ENCODE measurements at regions not wholly inside any gene's neighbourhood (a gene's known extent, or its start where the extent isn't known, plus 50 kb on each side); places are given as distances from the start of the nearest gene placed in this dataset.

DNA sequence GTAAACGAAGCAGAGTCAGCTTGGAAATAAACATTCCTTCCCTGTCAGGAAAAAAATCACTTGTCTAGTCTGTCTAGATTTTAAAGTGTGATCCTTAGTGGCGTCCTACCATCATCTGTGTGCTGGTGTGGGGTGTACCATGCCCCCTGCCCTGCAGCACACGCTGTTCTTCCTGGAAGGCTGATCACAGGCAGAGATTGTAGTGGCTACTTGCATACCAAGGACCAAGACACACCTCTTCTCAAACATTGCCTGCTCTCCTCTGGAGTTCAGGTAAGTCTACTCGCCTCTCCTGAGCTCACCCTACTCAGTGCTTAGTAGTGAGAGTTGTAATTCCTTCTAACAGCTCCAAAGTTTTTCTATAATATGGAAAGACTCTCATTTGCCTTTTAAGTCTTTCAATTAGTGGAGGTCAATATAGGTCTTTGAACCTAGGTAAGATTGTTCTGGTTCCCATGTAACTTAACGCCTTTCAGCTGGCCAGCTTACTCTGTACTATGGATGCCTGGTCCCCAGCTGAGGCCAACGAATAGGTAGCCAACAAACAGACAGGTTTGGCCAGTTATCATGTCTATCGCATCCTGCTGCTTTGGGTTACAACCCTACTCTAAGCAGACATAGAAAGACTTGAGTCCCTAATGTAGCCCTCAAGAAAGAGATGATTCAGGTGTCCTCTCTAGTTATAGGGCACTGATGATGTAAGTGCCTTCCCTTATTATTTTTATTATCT lies 55.4 kb downstream of the XCL1 start:
- no peak overlapping the region for H3K27ac ChIP-seq (ENCODE audit: low read depth in 2 of 2, low read length in 2 of 2)
- no peaks in the 10 kb centered on the region for H3K9me3 ChIP-seq (ENCODE audit: control insufficient read depth in 2 of 2, low read length in 2 of 2)
- no peaks in the 10 kb centered on the region for H3K27me3 ChIP-seq (ENCODE audit: control insufficient read depth in 2 of 2, insufficient read depth in 2 of 2, low read length in 2 of 2)
- H3K9ac ChIP-seq (ENCODE audit: low read depth in 1 of 2, low read length in 2 of 2) = no peak overlapping the region
- H3K4me1 ChIP-seq (ENCODE audit: control insufficient read depth in 2 of 2, insufficient read depth in 2 of 2, low read length in 2 of 2) = peaks cover 0 to 4% of the 10 kb centered on the region in 2 donors
- no peaks in the 10 kb centered on the region for H3K36me3 ChIP-seq (ENCODE audit: control insufficient read depth in 2 of 2, insufficient read depth in 2 of 2, low read length in 2 of 2)
- no peak overlapping the region for H3K4me3 ChIP-seq (ENCODE audit: low read length in 2 of 2)

DNA sequence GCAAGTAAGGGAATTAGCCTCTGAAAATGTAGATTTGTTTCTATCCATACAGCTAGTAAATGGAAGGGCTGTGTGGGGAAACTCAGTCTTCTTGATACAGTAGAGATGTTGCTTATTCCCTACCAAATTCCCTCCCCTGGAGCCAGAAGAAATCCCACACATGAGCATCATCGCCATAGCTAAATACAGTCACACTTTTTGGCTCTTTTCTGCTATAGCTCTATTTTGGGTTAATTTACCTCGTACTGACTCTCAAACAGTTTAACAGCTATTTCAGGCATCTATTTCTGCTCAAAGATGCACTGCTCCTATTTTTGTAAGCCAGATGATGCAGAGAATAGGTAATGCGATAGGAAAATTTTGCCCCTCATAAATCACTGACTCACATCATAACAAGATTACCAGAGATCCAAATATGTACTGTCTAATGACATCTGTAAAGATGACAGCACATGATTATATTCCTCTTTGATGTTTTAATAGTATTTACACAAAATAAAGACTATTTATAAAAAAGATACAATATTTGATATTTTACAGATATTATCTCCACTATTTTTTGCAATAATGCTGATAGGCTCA lies 58.6 kb downstream of the XCL1 start:
- Histone ChIP-seq H3K27ac (ENCODE audit: low read depth in 2 of 2, low read length in 2 of 2) (no peak overlapping the region), H3K9me3 (ENCODE audit: control insufficient read depth in 2 of 2, low read length in 2 of 2) (no peaks in the 10 kb centered on the region), H3K9ac (ENCODE audit: low read depth in 1 of 2, low read length in 2 of 2) (no peak overlapping the region)

DNA sequence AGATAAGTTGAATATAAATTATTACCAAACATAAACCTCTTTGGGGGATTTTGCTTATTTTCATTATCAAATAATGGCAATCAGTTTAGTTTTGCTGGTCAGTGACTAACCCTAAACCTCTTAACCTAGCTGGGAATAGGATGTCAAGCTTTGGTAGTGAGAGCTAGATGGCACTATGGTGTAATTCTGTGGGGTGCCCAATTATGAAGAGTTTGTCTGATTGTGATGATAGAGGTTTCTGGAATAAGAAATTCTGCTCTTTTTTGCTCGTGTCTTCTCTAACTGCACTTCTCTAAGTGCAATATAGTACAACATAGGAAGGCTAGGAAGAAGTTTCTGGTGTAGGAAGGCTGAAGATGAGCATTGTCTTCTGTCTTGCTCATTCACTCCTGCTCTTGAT lies 59.8 kb downstream of the XCL1 start:
- Histone ChIP-seq H3K9me3 (ENCODE audit: control insufficient read depth in 2 of 2, low read length in 2 of 2) (no peaks in the 10 kb centered on the region), H3K36me3 (ENCODE audit: control insufficient read depth in 2 of 2, insufficient read depth in 2 of 2, low read length in 2 of 2) (no peaks in the 10 kb centered on the region), H3K4me1 (ENCODE audit: control insufficient read depth in 2 of 2, insufficient read depth in 2 of 2, low read length in 2 of 2) (peaks cover 0 to 4% of the 10 kb centered on the region in 2 donors), H3K4me3 (ENCODE audit: low read length in 2 of 2) (no peak overlapping the region), H3K27me3 (ENCODE audit: control insufficient read depth in 2 of 2, insufficient read depth in 2 of 2, low read length in 2 of 2) (no peaks in the 10 kb centered on the region), H3K27ac (ENCODE audit: low read depth in 2 of 2, low read length in 2 of 2) (no peak overlapping the region), H3K9ac (ENCODE audit: low read depth in 1 of 2, low read length in 2 of 2) (no peak overlapping the region)

More for the DNA sequence above, 58.6 kb downstream of the XCL1 start:
- Histone ChIP-seq H3K27me3 (ENCODE audit: control insufficient read depth in 2 of 2, insufficient read depth in 2 of 2, low read length in 2 of 2) (no peaks in the 10 kb centered on the region), H3K4me1 (ENCODE audit: control insufficient read depth in 2 of 2, insufficient read depth in 2 of 2, low read length in 2 of 2) (peaks cover 0 to 4% of the 10 kb centered on the region in 2 donors), H3K4me3 (ENCODE audit: low read length in 2 of 2) (no peak overlapping the region), H3K36me3 (ENCODE audit: control insufficient read depth in 2 of 2, insufficient read depth in 2 of 2, low read length in 2 of 2) (no peaks in the 10 kb centered on the region)

DNA sequence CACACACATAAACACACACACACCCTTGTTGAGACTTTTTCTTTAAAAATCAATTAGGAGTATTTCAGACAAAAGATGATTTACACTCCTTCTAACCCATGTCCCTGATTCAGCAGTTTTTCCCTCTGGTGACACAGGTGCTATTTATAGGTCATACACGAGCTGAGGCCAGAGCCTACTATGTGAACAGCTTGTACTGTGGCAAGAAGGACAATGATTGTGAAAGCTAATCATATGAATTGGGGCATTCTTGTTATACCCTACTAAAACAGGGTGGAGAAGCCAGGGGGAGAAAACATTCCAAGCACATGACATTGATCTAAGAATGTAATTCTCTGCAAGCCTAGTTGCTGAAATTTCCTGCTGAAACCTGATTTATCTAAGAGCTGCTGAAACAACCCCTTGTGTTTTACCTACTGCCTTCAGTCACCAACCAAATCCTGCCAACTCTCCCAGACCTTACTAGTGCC lies 60.3 kb downstream of the XCL1 start:
- no peak overlapping the region for H3K9ac ChIP-seq (ENCODE audit: low read depth in 1 of 2, low read length in 2 of 2)
- H3K36me3 ChIP-seq (ENCODE audit: control insufficient read depth in 2 of 2, insufficient read depth in 2 of 2, low read length in 2 of 2) = no peaks in the 10 kb centered on the region
- H3K27me3 ChIP-seq (ENCODE audit: control insufficient read depth in 2 of 2, insufficient read depth in 2 of 2, low read length in 2 of 2) = no peaks in the 10 kb centered on the region
- no peaks in the 10 kb centered on the region for H3K9me3 ChIP-seq (ENCODE audit: control insufficient read depth in 2 of 2, low read length in 2 of 2)
- H3K4me3 ChIP-seq (ENCODE audit: low read length in 2 of 2) = no peak overlapping the region
- peaks cover 0 to 4% of the 10 kb centered on the region in 2 donors for H3K4me1 ChIP-seq (ENCODE audit: control insufficient read depth in 2 of 2, insufficient read depth in 2 of 2, low read length in 2 of 2)
- peak overlapping the region in 1 of 2 donors; percentile 13 for H3K27ac ChIP-seq (ENCODE audit: low read depth in 2 of 2, low read length in 2 of 2)

DNA sequence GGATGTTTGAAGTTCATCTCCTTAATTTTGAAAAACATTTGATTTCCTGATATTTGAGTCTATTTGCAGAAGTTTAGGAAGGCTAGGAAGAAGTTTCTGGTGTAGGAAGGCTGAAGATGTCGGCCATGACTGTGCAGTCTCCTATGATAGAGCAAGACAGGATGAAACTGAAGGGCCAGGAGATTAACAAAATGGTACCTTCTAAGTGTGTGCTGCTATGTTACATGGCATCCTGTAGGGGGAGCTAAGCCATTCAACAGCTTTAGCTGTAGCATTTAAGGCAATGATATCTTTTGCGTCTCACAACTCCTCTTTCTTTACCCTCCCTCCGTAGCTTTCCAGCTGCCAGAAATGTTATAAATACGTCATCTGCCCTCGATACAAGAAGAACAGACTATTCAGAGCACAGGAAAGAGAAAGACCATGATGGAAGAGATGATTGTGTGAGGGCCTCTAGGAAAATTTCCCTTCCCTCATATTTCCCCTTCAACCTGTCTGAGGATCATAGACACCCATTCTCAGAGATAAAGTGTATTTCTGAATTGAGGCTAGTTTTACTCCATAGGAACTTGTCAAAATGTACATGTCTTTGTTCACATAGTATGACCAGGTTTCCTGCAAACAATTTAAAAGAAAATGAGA lies 61.1 kb downstream of the XCL1 start:
- H3K4me3 ChIP-seq (ENCODE audit: low read length in 2 of 2) = no peak overlapping the region
- no peak overlapping the region for H3K27ac ChIP-seq (ENCODE audit: low read depth in 2 of 2, low read length in 2 of 2)
- no peaks in the 10 kb centered on the region for H3K9me3 ChIP-seq (ENCODE audit: control insufficient read depth in 2 of 2, low read length in 2 of 2)
- H3K27me3 ChIP-seq (ENCODE audit: control insufficient read depth in 2 of 2, insufficient read depth in 2 of 2, low read length in 2 of 2) = no peaks in the 10 kb centered on the region
- H3K9ac ChIP-seq (ENCODE audit: low read depth in 1 of 2, low read length in 2 of 2) = no peak overlapping the region
- no peaks in the 10 kb centered on the region for H3K36me3 ChIP-seq (ENCODE audit: control insufficient read depth in 2 of 2, insufficient read depth in 2 of 2, low read length in 2 of 2)
- peaks cover 0 to 4% of the 10 kb centered on the region in 2 donors for H3K4me1 ChIP-seq (ENCODE audit: control insufficient read depth in 2 of 2, insufficient read depth in 2 of 2, low read length in 2 of 2)

DNA sequence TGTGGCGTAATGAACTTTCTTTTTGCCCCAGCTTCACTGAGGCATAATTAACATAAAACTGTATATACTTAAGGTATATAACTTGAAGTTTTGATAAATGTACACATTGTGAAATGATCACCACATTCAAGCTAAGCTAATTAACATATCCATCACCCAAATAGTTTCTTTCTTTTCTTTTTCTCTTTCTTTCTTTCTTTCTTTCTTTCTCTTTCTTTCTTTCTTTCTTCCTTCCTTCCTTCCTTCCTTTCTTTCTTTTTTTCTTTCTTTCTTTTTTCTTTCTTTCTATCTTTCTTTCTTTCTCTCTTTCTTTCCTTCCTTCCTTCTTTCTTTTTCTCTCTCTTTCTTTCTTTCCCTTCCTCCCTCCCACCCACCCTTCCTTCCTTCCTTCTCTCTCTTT lies 62.5 kb downstream of the XCL1 start:
- H3K27me3 ChIP-seq (ENCODE audit: control insufficient read depth in 2 of 2, insufficient read depth in 2 of 2, low read length in 2 of 2) = no peaks in the 10 kb centered on the region
- H3K4me1 ChIP-seq (ENCODE audit: control insufficient read depth in 2 of 2, insufficient read depth in 2 of 2, low read length in 2 of 2) = peaks cover 0 to 4% of the 10 kb centered on the region in 2 donors
- no peaks in the 10 kb centered on the region for H3K9me3 ChIP-seq (ENCODE audit: control insufficient read depth in 2 of 2, low read length in 2 of 2)
- no peak overlapping the region for H3K27ac ChIP-seq (ENCODE audit: low read depth in 2 of 2, low read length in 2 of 2)
- H3K4me3 ChIP-seq (ENCODE audit: low read length in 2 of 2) = no peak overlapping the region
- H3K36me3 ChIP-seq (ENCODE audit: control insufficient read depth in 2 of 2, insufficient read depth in 2 of 2, low read length in 2 of 2) = no peaks in the 10 kb centered on the region
- no peak overlapping the region for H3K9ac ChIP-seq (ENCODE audit: low read depth in 1 of 2, low read length in 2 of 2)

DNA sequence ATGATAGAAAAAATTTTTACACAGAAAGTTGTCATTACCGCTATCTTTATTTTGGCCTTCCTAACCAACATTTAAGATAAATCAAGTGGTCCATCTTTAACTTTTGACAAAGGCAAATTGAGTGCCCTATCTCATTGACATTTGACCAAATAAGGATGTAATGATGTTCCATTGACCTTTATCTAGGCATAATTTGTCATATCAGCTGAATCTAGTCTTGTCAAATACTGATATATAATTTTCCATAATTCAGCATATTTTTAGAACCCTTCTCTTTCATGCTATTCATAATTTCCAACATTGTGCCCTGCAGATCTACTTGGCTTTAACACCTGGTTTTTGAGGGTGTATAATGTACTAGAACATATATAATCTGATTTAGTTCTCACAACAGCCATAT lies 63.8 kb downstream of the XCL1 start:
- Histone ChIP-seq H3K27ac (ENCODE audit: low read depth in 2 of 2, low read length in 2 of 2) (no peak overlapping the region), H3K36me3 (ENCODE audit: control insufficient read depth in 2 of 2, insufficient read depth in 2 of 2, low read length in 2 of 2) (no peaks in the 10 kb centered on the region), H3K4me3 (ENCODE audit: low read length in 2 of 2) (no peak overlapping the region), H3K4me1 (ENCODE audit: control insufficient read depth in 2 of 2, insufficient read depth in 2 of 2, low read length in 2 of 2) (peaks cover 0 to 4% of the 10 kb centered on the region in 2 donors), H3K9me3 (ENCODE audit: control insufficient read depth in 2 of 2, low read length in 2 of 2) (no peaks in the 10 kb centered on the region), H3K27me3 (ENCODE audit: control insufficient read depth in 2 of 2, insufficient read depth in 2 of 2, low read length in 2 of 2) (no peaks in the 10 kb centered on the region), H3K9ac (ENCODE audit: low read depth in 1 of 2, low read length in 2 of 2) (no peak overlapping the region)

DNA sequence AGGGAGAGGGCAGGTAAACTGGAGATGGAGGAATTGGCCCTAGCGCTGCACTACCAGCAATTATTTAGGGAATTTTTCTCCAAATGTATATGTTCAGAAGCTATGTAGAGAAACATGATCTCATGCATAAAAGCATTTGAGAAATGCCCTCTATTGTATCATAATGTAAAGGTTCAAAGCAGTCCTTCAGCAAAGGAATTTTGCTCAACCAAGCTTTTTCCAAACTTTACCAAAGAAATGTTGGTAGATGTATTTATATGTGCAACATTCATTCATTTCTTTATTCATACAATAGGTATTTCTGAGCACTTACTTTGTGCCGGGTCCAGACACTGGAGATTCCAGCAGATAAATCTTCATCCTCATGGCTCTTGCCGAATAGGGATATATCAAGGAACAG lies 64.4 kb downstream of the XCL1 start:
- H3K9ac ChIP-seq (ENCODE audit: low read depth in 1 of 2, low read length in 2 of 2) = no peak overlapping the region
- no peaks in the 10 kb centered on the region for H3K27me3 ChIP-seq (ENCODE audit: control insufficient read depth in 2 of 2, insufficient read depth in 2 of 2, low read length in 2 of 2)
- H3K36me3 ChIP-seq (ENCODE audit: control insufficient read depth in 2 of 2, insufficient read depth in 2 of 2, low read length in 2 of 2) = no peaks in the 10 kb centered on the region
- H3K9me3 ChIP-seq (ENCODE audit: control insufficient read depth in 2 of 2, low read length in 2 of 2) = no peaks in the 10 kb centered on the region
- peaks cover 0 to 4% of the 10 kb centered on the region in 2 donors for H3K4me1 ChIP-seq (ENCODE audit: control insufficient read depth in 2 of 2, insufficient read depth in 2 of 2, low read length in 2 of 2)
- H3K4me3 ChIP-seq (ENCODE audit: low read length in 2 of 2) = no peak overlapping the region
- H3K27ac ChIP-seq (ENCODE audit: low read depth in 2 of 2, low read length in 2 of 2) = no peak overlapping the region

DNA sequence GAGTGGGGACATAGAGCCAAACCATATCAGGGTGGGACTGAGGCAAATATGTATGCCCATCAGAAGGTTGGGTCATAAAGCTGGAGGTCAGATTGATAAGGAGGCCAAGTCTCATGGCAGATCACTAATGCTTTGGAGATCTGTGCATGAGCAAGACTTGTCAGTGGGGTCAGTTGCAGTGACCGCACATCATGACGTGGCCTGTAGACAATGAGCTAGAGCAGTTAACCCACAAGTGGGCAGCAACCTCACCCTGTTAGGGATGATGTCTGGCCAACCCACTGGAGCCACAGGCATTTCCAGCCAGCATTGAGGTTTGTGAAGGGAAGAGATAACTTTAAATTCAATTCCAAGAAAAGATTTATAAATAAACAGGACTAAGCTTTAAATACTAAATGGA lies 66.7 kb downstream of the XCL1 start:
- Histone ChIP-seq H3K9me3 (ENCODE audit: control insufficient read depth in 2 of 2, low read length in 2 of 2) (no peaks in the 10 kb centered on the region), H3K27ac (ENCODE audit: low read depth in 2 of 2, low read length in 2 of 2) (no peak overlapping the region), H3K27me3 (ENCODE audit: control insufficient read depth in 2 of 2, insufficient read depth in 2 of 2, low read length in 2 of 2) (no peaks in the 10 kb centered on the region), H3K36me3 (ENCODE audit: control insufficient read depth in 2 of 2, insufficient read depth in 2 of 2, low read length in 2 of 2) (no peaks in the 10 kb centered on the region), H3K4me3 (ENCODE audit: low read length in 2 of 2) (no peak overlapping the region), H3K4me1 (ENCODE audit: control insufficient read depth in 2 of 2, insufficient read depth in 2 of 2, low read length in 2 of 2) (no peaks in the 10 kb centered on the region), H3K9ac (ENCODE audit: low read depth in 1 of 2, low read length in 2 of 2) (no peak overlapping the region)
